Fibroblast of villous mesenchyme (primary cell): ENCODE measurements at regions not wholly inside any gene's neighbourhood (a gene's known extent, or its start where the extent isn't known, plus 50 kb on each side); places are given as distances from the start of the nearest gene placed in this dataset.

Source experiments
- DNase-seq: peaks from one replicate; pipeline ENCODE4 v3.0.0-alpha.2; 2010; ENCODE audit warnings: low read depth
- H3K4me3 ChIP-seq: 2 replicates; pipeline ENCODE4 v1.5.1; 2011; ENCODE audit warnings: low read depth, mild to moderate bottlenecking, low read length
- TF ChIP-seq, protein P1 (sequence below): IDR thresholded peaks from 2 replicates; pipeline ENCODE4 v1.5.1; 2012; ENCODE audit warnings: low read depth, mild to moderate bottlenecking, low read length; ENCODE audit not compliant: insufficient read depth

GRCh38 chr16:80208015-80208414 lies 332.8 kb upstream of the DYNLRB2 start:
- no peak overlapping the region for H3K4me3 ChIP-seq
- TF ChIP-seq, protein P1, sequence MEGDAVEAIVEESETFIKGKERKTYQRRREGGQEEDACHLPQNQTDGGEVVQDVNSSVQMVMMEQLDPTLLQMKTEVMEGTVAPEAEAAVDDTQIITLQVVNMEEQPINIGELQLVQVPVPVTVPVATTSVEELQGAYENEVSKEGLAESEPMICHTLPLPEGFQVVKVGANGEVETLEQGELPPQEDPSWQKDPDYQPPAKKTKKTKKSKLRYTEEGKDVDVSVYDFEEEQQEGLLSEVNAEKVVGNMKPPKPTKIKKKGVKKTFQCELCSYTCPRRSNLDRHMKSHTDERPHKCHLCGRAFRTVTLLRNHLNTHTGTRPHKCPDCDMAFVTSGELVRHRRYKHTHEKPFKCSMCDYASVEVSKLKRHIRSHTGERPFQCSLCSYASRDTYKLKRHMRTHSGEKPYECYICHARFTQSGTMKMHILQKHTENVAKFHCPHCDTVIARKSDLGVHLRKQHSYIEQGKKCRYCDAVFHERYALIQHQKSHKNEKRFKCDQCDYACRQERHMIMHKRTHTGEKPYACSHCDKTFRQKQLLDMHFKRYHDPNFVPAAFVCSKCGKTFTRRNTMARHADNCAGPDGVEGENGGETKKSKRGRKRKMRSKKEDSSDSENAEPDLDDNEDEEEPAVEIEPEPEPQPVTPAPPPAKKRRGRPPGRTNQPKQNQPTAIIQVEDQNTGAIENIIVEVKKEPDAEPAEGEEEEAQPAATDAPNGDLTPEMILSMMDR: no peak
- no peak for DNase-seq

GRCh38 chr16:80203821-80204220 lies 337.0 kb upstream of the DYNLRB2 start:
- TF ChIP-seq, protein P1: no peak
- H3K4me3 ChIP-seq: no peak overlapping the region
- DNase-seq: no peak

DNA sequence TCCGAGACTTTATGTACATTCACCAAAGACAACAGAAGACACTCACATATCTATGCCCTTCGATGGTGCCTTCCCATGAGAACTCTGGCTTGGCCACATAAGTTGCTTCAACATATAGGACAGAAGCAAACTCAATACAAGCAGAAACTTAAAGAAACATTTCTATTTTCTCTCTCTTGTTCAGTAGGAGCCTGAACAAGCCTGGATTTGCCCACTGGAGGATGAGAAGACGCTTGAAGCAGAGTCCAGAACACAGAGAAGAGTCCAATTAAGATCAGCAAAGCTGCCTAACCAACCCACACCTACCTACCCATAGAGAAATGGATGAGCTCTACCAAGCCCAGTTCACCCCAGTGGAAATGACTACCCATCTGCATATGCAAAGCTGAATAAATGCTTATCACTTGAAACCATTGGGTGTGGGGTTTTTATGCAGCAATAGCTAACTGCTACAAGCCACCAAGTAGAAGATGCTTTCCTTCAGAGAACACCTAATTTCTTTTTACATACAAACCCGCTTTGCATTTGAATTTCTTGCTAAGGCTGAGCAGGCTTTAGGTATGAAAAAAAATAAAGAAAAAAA lies 337.9 kb upstream of the DYNLRB2 start:
- DNase-seq: no peak
- TF ChIP-seq, protein P1: no peak
- no peak overlapping the region for H3K4me3 ChIP-seq

- no peak for DNase-seq
- TF ChIP-seq, protein P1: no peak
Observed at GRCh38 chr16:80200079-80200478, 340.7 kb upstream of the DYNLRB2 start.

GRCh38 chr16:80199614-80200013 lies 341.2 kb upstream of the DYNLRB2 start:
- TF ChIP-seq, protein P1: no peak
- no peak for DNase-seq
- H3K4me3 ChIP-seq: no peak overlapping the region

More at GRCh38 chr16:80200079-80200478, 340.7 kb upstream of the DYNLRB2 start:
- no peak overlapping the region for H3K4me3 ChIP-seq

GRCh38 chr16:80198311-80199299 lies 342.2 kb upstream of the DYNLRB2 start:
- no peak overlapping the region for H3K4me3 ChIP-seq
- DNase-seq: peak; percentile 28
- TF ChIP-seq, protein P1: no peak
